Neural cell (in vitro differentiated cells): ENCODE measurements at regions not wholly inside any gene's neighbourhood (a gene's known extent, or its start where the extent isn't known, plus 50 kb on each side); places are given as distances from the start of the nearest gene placed in this dataset.

Experiments
- H2AFZ ChIP-seq: fragments of 200-600, 300-800 bp; sonication (generic), shearing (Covaris generic); 2 replicates; pipeline ENCODE4 v1.6.0; 2014; ENCODE audit warnings: low read depth, mild to moderate bottlenecking, antibody characterized with exemption, low read length, moderate library complexity
- H3F3A ChIP-seq: fragments of 200-600 bp; shearing (Covaris generic); 2 replicates; pipeline ENCODE4 v1.6.1; 2016; ENCODE audit warnings: mild to moderate bottlenecking, moderate library complexity, mixed read lengths, antibody characterized with exemption, low read length; ENCODE audit not compliant: insufficient read depth, poor library complexity, severe bottlenecking
- H3K27ac ChIP-seq: fragments of 200-600, 300-800 bp; sonication (generic), shearing (Covaris generic); 2 replicates; pipeline ENCODE4 v1.5.1; 2014; ENCODE audit warnings: mild to moderate bottlenecking, low read length, moderate library complexity
- H3K27me3 ChIP-seq: fragments of 300-800, 200-600 bp; sonication (generic), shearing (Covaris generic); 2 replicates; pipeline ENCODE4 v1.6.0; 2014; ENCODE audit warnings: mild to moderate bottlenecking, low read depth, low read length, moderate library complexity; ENCODE audit not compliant: insufficient read depth
- H3K36me3 ChIP-seq: fragments of 300-800, 200-600 bp; sonication (generic), shearing (Covaris generic); 2 replicates; pipeline ENCODE4 v1.5.1; 2014; ENCODE audit warnings: mild to moderate bottlenecking, antibody characterized with exemption, low read length, moderate library complexity; ENCODE audit not compliant: insufficient read depth
- H3K4me2 ChIP-seq: fragments of 300-800, 200-600 bp; sonication (generic), shearing (Covaris generic); 2 replicates; pipeline ENCODE4 v1.6.0; 2014; ENCODE audit warnings: mild to moderate bottlenecking, low read length
- H3K4me3 ChIP-seq: fragments of 300-800, 200-600 bp; sonication (generic), shearing (Covaris generic); 2 replicates; pipeline ENCODE4 v1.5.1; 2014; ENCODE audit warnings: mild to moderate bottlenecking, low read length, moderate library complexity
- H3K79me2 ChIP-seq: fragments of 200-600 bp; shearing (Covaris generic); replicated peaks from 2 replicates; pipeline ENCODE4 v1.6.0; 2014; ENCODE audit warnings: mild to moderate bottlenecking, low read length, moderate library complexity; ENCODE audit not compliant: insufficient read depth
- H3K9ac ChIP-seq: fragments of 300-800, 200-600 bp; sonication (generic), shearing (Covaris generic); 2 replicates; pipeline ENCODE4 v1.6.1; 2016; ENCODE audit warnings: mild to moderate bottlenecking, low read length, mixed read lengths
- H3K9me2 ChIP-seq: fragments of 200-600 bp; shearing (Covaris generic); 2 replicates; pipeline ENCODE4 v1.6.1; 2016; ENCODE audit warnings: mild to moderate bottlenecking, low read length, mixed read lengths; ENCODE audit not compliant: insufficient read depth
- H3K9me3 ChIP-seq: fragments of 200-600, 300-800 bp; sonication (generic), shearing (Covaris generic); 2 replicates; pipeline ENCODE4 v1.6.1; 2016; ENCODE audit warnings: mild to moderate bottlenecking, mixed run types, low read length, moderate library complexity, mixed read lengths
- H4K20me1 ChIP-seq: fragments of 200-600 bp; shearing (Covaris generic); 2 replicates; pipeline ENCODE4 v1.6.1; 2016; ENCODE audit warnings: mild to moderate bottlenecking, mixed run types; ENCODE audit not compliant: insufficient read depth
- CTCF ChIP-seq: fragments of 450-650 bp; IDR thresholded peaks from 2 replicates; pipeline ENCODE4 v1.5.1; 2014; ENCODE audit warnings: antibody characterized with exemption, mild to moderate bottlenecking, moderate library complexity; ENCODE audit not compliant: poor library complexity, severe bottlenecking
- EP300 ChIP-seq: fragments of 450-650 bp; conservative IDR thresholded peaks from 2 replicates; pipeline ENCODE4 v1.6.1; 2014; ENCODE audit warnings: antibody characterized with exemption, mild to moderate bottlenecking, moderate library complexity; ENCODE audit not compliant: poor library complexity, severe bottlenecking
- EZH2 ChIP-seq: fragments of 200-600, 300-800 bp; shearing (Covaris generic), sonication (generic); IDR thresholded peaks from 2 replicates; pipeline ENCODE4 v1.6.1; 2014; ENCODE audit warnings: antibody characterized with exemption, low read length, borderline replicate concordance, mild to moderate bottlenecking; ENCODE audit not compliant: insufficient read depth, poor library complexity, severe bottlenecking
- MXI1 ChIP-seq: fragments of 450-650 bp; conservative IDR thresholded peaks from 2 replicates; pipeline ENCODE4 v1.6.1; 2014; ENCODE audit warnings: antibody characterized with exemption, mild to moderate bottlenecking; ENCODE audit not compliant: poor library complexity, severe bottlenecking
- POLR2AphosphoS5 ChIP-seq: IDR thresholded peaks from 2 replicates; pipeline ENCODE4 v1.6.1; 2012
- RAD21 ChIP-seq: fragments of 450-650 bp; conservative IDR thresholded peaks from 2 replicates; pipeline ENCODE4 v1.6.1; 2014; ENCODE audit warnings: antibody characterized with exemption, mild to moderate bottlenecking, moderate library complexity
- REST ChIP-seq: IDR thresholded peaks from 2 replicates; pipeline ENCODE4 v1.6.1; 2012; ENCODE audit warnings: borderline replicate concordance
- SMC3 ChIP-seq: fragments of 450-650 bp; conservative IDR thresholded peaks from 2 replicates; pipeline ENCODE4 v1.6.1; 2014; ENCODE audit warnings: antibody characterized with exemption, mild to moderate bottlenecking, moderate library complexity; ENCODE audit not compliant: poor library complexity
- TAF1 ChIP-seq: IDR thresholded peaks from 2 replicates; pipeline ENCODE4 v1.6.1; 2012; ENCODE audit warnings: low read depth

GRCh38 chr2:199690225-199690624 is 160.8 kb downstream of the FTCDNL1 start:
- no peaks in the 10 kb centered on the region for H3K36me3 ChIP-seq
- H3F3A ChIP-seq: no peaks in the 10 kb centered on the region
- no peak for TF ChIP-seq POLR2AphosphoS5
- TF ChIP-seq EZH2: no peak
- TF ChIP-seq MXI1: no peak
- no peak for TF ChIP-seq RAD21
- TF ChIP-seq REST: no peak
- TF ChIP-seq CTCF: no peak
- TF ChIP-seq TAF1: no peak
- TF ChIP-seq EP300: no peak
- TF ChIP-seq SMC3: no peak
- H3K9me2 ChIP-seq: no peaks in the 10 kb centered on the region
- no peak overlapping the region for H2AFZ ChIP-seq
- H3K9me3 ChIP-seq: no peaks in the 10 kb centered on the region
- no peaks in the 10 kb centered on the region for H4K20me1 ChIP-seq
- H3K79me2 ChIP-seq: no peaks in the 10 kb centered on the region
- no peak overlapping the region for H3K4me3 ChIP-seq
- H3K4me2 ChIP-seq: no peak overlapping the region
- no peak overlapping the region for H3K27ac ChIP-seq
- H3K9ac ChIP-seq: no peak overlapping the region
- H3K27me3 ChIP-seq: no peaks in the 10 kb centered on the region

- H2AFZ ChIP-seq: no peak overlapping the region
- no peaks in the 10 kb centered on the region for H4K20me1 ChIP-seq
- H3K9ac ChIP-seq: no peak overlapping the region
- H3K36me3 ChIP-seq: no peaks in the 10 kb centered on the region
- TF ChIP-seq CTCF (no peak), EZH2 (no peak), SMC3 (no peak), MXI1 (no peak)
- no peak overlapping the region for H3K27ac ChIP-seq
- no peaks in the 10 kb centered on the region for H3K79me2 ChIP-seq
- no peak overlapping the region for H3K4me2 ChIP-seq
- H3K27me3 ChIP-seq: no peaks in the 10 kb centered on the region
- H3F3A ChIP-seq: no peaks in the 10 kb centered on the region
- H3K9me2 ChIP-seq: no peaks in the 10 kb centered on the region
- no peak overlapping the region for H3K4me3 ChIP-seq
- H3K9me3 ChIP-seq: no peaks in the 10 kb centered on the region
These were observed 165.3 kb downstream of the FTCDNL1 start for GRCh38 chr2:199685669-199686068.
